PC-9 (cell line): ENCODE measurements at regions not wholly inside any gene's neighbourhood (a gene's known extent, or its start where the extent isn't known, plus 50 kb on each side); places are given as distances from the start of the nearest gene placed in this dataset.
"Not testable (repeated sequence)": the region's sequence is repeated elsewhere in the genome, so short reads cannot be mapped to it uniquely, and the experiment has no call there.

Experiments
- EZH2 ChIP-seq: fragments of 200-600 bp; sonication (generic); IDR thresholded peaks from 2 replicates; pipeline ENCODE4 v1.8.0; 2017; ENCODE audit warnings: antibody characterized with exemption, low read depth
- TF ChIP-seq, protein P1 (sequence below): fragments of 200-600 bp; sonication (generic); conservative IDR thresholded peaks from 2 replicates; pipeline ENCODE4 v1.6.1; 2017; ENCODE audit warnings: mixed run types, antibody characterized with exemption, mild to moderate bottlenecking, moderate library complexity

DNA sequence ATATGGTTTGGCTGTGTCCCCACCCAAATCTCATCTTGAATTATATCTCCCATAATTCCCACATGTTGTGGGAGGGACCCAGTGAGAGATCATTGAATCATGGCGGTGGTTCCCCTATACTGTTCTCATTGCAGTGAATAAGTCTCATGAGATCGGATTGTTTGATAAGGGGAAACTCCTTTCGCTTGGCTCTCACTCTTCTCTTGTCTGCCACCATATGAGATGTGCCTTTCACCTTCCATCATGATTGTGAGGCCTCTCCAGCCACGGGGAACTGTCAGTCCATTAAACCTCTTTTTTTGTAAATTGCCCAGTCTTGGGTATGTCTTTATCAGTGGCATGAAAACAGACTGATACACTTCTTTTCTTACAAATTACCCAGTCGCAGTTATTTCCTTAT, 417.6 kb upstream of the RUNX1 start:
- TF ChIP-seq, protein P1, sequence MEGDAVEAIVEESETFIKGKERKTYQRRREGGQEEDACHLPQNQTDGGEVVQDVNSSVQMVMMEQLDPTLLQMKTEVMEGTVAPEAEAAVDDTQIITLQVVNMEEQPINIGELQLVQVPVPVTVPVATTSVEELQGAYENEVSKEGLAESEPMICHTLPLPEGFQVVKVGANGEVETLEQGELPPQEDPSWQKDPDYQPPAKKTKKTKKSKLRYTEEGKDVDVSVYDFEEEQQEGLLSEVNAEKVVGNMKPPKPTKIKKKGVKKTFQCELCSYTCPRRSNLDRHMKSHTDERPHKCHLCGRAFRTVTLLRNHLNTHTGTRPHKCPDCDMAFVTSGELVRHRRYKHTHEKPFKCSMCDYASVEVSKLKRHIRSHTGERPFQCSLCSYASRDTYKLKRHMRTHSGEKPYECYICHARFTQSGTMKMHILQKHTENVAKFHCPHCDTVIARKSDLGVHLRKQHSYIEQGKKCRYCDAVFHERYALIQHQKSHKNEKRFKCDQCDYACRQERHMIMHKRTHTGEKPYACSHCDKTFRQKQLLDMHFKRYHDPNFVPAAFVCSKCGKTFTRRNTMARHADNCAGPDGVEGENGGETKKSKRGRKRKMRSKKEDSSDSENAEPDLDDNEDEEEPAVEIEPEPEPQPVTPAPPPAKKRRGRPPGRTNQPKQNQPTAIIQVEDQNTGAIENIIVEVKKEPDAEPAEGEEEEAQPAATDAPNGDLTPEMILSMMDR: not testable (repeated sequence)
- TF ChIP-seq EZH2: not testable (repeated sequence)
